Omental fat pad (tissue), 3 donors: ENCODE measurements at regions not wholly inside any gene's neighbourhood (a gene's known extent, or its start where the extent isn't known, plus 50 kb on each side); places are given as distances from the start of the nearest gene placed in this dataset.

Source experiments
- ATAC-seq: fragments of 150-250 bp; one replicate; pipeline ENCODE4 v1.9.1; 2016; ENCODE audit warnings: mild to moderate bottlenecking, moderate library complexity; ENCODE audit not compliant: low FRiP score
- DNase-seq: peaks from one replicate; pipeline ENCODE4 v3.0.0-alpha.2; 2019; ENCODE audit warnings: low spot score
- CTCF ChIP-seq, 3 donors: fragments of 450-650 bp; IDR thresholded peaks; one replicate each; pipeline ENCODE4 v1.5.1; 2016 to 2017; ENCODE audit warnings: antibody characterized with exemption in 3 of 3, mild to moderate bottlenecking in 3 of 3, moderate library complexity in 2 of 3

GRCh38 chr12:131529196-131530040 lies 181.5 kb upstream of the SFSWAP start:
- DNase-seq, result no peak

DNA sequence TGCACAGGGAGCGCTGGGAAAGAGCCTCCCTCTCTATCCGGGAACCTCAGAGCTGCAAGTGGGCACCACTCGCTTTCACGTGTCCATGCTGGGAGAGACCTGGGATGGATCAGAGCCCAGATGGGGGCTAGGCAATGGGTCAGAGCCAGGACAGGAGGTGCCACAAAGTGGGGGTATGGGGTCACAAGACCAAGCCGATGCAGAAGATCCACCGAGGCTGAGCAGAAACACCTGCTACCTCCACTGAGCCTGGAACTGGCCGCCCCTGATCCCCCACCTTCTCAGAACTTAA lies 180.9 kb upstream of the SFSWAP start:
- no peak for DNase-seq
- ATAC-seq, result no peak

More at GRCh38 chr12:131529196-131530040, 181.5 kb upstream of the SFSWAP start:
- no peak for ATAC-seq
- no peak for TF ChIP-seq CTCF (IDR thresholded peaks at IDR 0.05)

DNA sequence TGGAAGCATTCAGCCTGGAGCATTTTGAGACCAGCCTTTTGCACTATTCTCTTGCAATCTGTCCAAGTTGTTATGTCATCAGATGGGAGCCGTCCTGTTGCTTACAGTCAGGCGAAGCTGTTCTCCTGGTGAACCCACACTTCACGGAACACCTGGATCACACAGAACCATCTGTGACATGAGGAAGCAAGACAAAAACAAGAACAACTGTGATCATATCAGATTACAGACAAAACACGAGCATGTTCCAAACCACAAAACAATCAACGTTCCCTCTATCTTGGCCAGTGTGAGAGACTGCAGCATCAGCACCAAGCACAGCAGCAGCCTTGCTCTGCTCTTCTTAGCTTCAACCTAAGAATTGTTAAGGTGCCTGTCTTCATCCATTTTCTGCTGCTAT lies 180.5 kb upstream of the SFSWAP start:
- ATAC-seq (no peak), DNase-seq (no peak)
- no peak for TF ChIP-seq CTCF (IDR thresholded peaks at IDR 0.05)

More for the DNA sequence above, 180.9 kb upstream of the SFSWAP start:
- TF ChIP-seq CTCF (IDR thresholded peaks at IDR 0.05), result no peak

DNA sequence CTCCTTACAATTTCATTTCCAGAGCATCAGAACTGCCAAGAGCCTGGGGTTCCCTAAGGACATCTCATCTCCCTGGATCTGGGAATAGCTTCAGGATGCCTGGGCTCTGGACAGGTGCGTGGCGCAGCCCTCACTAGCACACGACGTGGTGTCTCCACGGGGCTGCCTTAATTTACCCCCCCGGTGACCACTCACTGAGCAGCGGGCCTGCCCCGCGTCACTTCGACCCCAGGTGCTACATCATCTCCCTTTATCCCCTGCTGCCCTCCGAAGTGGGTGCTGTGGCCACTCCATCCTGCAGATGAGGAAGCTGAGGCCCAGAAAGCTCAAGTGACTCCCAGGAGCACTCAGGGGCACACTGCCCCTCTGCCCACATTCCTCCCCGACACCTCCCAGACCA lies 177.8 kb upstream of the SFSWAP start:
- ATAC-seq, result no peak
- no peak for DNase-seq
- TF ChIP-seq CTCF (IDR thresholded peaks at IDR 0.05), result no peak

DNA sequence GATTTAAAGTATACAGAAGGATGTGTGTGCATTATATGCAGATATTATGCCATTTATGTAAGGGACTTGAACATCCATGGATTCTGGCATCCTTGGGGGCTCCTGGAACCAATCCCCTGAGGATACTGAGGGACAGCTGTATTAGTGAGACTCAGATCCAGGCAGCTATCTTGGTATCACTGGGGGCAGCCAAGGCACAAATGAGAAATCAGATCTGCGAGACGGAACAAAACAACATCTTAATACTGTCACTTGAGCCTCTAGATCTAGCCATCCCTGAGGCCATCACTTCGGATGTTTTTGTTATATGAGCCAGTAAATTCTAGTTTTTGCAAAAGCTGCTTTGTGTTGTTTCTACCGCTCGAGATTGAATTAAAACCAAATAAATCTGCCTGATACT lies 175.1 kb upstream of the SFSWAP start:
- DNase-seq (no peak), ATAC-seq (no peak)
- no peak for TF ChIP-seq CTCF (IDR thresholded peaks at IDR 0.05)

GRCh38 chr12:131536337-131536736 lies 174.6 kb upstream of the SFSWAP start:
- TF ChIP-seq CTCF (IDR thresholded peaks at IDR 0.05), result no peak
- ATAC-seq, result no peak
- DNase-seq, result no peak

GRCh38 chr12:131536766-131537165 lies 174.1 kb upstream of the SFSWAP start:
- no peak for TF ChIP-seq CTCF (IDR thresholded peaks at IDR 0.05)
- ATAC-seq (no peak), DNase-seq (no peak)
